ENCODE measurements at regions not wholly inside any gene's neighbourhood (a gene's known extent, or its start where the extent isn't known, plus 50 kb on each side); places are given as distances from the start of the nearest gene placed in this dataset.

- DNase-seq (ENCODE audit: low spot score), result no peak
- ChIA-PET CTCF (interaction anchor here (0.6 kb wide), 1 partner anchor 1976 kb away, joined by 4 read pairs; no protein-coding TSS in a partner anchor), POLR2A (ENCODE audit: low non-redundant PET) (no interaction called here)
- H3K27ac ChIP-seq, result no peak overlapping the region
- TF ChIP-seq, protein P1, sequence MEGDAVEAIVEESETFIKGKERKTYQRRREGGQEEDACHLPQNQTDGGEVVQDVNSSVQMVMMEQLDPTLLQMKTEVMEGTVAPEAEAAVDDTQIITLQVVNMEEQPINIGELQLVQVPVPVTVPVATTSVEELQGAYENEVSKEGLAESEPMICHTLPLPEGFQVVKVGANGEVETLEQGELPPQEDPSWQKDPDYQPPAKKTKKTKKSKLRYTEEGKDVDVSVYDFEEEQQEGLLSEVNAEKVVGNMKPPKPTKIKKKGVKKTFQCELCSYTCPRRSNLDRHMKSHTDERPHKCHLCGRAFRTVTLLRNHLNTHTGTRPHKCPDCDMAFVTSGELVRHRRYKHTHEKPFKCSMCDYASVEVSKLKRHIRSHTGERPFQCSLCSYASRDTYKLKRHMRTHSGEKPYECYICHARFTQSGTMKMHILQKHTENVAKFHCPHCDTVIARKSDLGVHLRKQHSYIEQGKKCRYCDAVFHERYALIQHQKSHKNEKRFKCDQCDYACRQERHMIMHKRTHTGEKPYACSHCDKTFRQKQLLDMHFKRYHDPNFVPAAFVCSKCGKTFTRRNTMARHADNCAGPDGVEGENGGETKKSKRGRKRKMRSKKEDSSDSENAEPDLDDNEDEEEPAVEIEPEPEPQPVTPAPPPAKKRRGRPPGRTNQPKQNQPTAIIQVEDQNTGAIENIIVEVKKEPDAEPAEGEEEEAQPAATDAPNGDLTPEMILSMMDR (conservative IDR thresholded peaks at IDR 0.05; ENCODE audit: low read depth), result no peak
These were observed 123.2 kb downstream of the KCNS3 start for GRCh38 chr2:18001671-18002070.

DNA sequence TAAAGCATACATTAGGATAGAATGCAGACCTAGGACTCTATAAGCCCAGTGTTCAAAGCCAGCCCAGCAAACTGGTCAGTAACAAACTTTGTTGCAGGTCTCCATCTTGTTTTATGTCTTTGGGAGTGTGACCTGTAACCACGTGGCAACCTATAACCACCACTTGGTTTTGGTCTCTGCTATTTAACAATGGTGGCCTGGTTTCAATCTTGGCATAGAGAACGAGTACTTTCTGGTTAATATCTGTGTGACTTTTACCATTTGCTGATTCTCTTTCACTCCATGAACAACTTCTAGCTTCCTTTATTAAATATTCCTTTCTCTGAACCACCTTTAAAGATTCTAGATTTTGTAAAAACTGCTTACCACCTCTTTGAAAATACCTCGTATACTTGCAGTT, 118.5 kb downstream of the KCNS3 start:
- TF ChIP-seq, protein P1 (conservative IDR thresholded peaks at IDR 0.05; ENCODE audit: low read depth), result no peak
- POLR2A ChIA-PET (ENCODE audit: low non-redundant PET), result no interaction called here
- DNase-seq (ENCODE audit: low spot score), result no peak
- CTCF ChIA-PET, result interaction anchor here (0.6 kb wide), 1 partner anchor 14 kb away, joined by 3 read pairs; no protein-coding TSS in a partner anchor
- H3K27ac ChIP-seq, result no peak overlapping the region

DNA sequence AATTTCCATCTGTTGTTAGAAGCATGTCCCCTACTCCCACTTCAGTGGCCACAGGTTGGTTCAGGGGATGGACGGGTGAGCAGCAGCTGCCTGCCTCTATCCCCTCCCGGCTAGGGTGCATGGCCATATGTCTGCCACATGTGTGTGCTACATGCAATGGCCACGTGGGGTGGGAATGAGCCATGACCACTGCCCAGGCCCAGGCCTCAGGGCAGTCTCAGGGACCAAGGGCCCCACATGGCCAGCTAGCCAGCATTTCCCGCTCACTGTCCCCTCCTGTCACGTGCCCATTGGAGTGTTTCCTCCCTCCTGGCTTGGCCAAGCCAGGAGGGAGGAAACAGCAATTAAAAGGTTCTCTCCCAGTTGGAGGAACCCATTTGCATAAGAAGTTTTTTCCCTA, 117.1 kb downstream of the KCNS3 start:
- H3K27ac ChIP-seq, result no peak overlapping the region
- ChIA-PET POLR2A (ENCODE audit: low non-redundant PET) (no interaction called here), CTCF (no interaction called here)
- DNase-seq (ENCODE audit: low spot score), result no peak
- TF ChIP-seq, protein P1 (conservative IDR thresholded peaks at IDR 0.05; ENCODE audit: low read depth), result no peak
